ENCODE measurements at regions not wholly inside any gene's neighbourhood (a gene's known extent, or its start where the extent isn't known, plus 50 kb on each side); places are given as distances from the start of the nearest gene placed in this dataset.
A peak's percentile ranks its signal among the peaks of the same experiment; 100 is the strongest.
"Not testable (repeated sequence)": the region's sequence is repeated elsewhere in the genome, so short reads cannot be mapped to it uniquely, and the experiment has no call there.

DNA sequence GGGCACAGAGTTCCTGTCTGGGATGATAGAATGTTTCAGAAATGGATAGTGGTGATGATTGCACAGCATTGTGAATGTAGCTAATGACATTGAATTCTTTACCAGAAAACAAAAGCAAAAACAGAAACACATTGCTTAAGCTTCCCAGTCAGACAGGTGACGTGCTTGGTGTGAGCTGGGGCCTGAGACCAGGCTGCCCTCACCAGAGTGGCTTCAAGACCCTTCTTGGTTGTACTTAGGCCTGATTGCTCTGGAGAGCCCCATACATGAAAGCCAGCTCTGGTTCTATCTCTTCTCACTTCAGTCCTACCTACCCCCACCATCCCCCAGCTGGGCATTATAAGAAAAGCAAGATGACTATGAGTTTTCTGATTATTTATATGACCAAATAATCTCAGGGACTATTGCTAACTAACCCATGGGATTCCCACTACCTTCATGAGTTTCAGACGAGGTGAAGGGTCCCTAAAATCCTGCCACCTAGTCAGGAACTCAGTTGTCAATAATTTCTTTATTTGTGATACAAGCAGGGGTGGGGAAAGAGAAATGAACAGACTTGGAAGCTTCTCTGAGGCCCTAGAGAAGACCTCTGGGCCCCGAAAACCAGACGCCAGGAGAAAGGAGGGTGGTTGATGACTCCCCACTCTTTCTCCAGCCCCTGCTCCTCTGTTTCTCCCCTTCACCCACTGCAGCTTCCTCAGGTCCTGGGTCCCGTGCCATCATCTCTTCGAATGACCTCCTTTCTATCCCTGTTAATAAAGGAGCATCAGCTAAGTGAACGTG lies 5289.0 kb upstream of the TPTE start:
- H3K4me3 ChIP-seq (ENCODE audit: low read length in 2 of 2); H3K36me3 ChIP-seq (ENCODE audit: control insufficient read depth in 1 of 2, insufficient read depth in 2 of 2, low read length in 1 of 2); ATAC-seq (ENCODE audit: low FRiP score); H3K27ac ChIP-seq (ENCODE audit: low read depth in 1 of 2, low read length in 2 of 2); H3K9me3 ChIP-seq (ENCODE audit: control insufficient read depth, low read length); H3K4me1 ChIP-seq (ENCODE audit: control insufficient read depth in 1 of 2, insufficient read depth in 2 of 2, low read length in 2 of 2); H3K27me3 ChIP-seq (ENCODE audit: control insufficient read depth in 1 of 2, insufficient read depth in 2 of 2, low read length in 1 of 2); intact Hi-C loops (cut with DNase I): not testable (repeated sequence)
- DNase-seq, result peak in 1 of 2 donors; percentile 77
- whole genome bisulfite sequencing, 2 donors, result 55 to 65% methylated on average over 6 to 7 of the region's 7 CpGs

DNA sequence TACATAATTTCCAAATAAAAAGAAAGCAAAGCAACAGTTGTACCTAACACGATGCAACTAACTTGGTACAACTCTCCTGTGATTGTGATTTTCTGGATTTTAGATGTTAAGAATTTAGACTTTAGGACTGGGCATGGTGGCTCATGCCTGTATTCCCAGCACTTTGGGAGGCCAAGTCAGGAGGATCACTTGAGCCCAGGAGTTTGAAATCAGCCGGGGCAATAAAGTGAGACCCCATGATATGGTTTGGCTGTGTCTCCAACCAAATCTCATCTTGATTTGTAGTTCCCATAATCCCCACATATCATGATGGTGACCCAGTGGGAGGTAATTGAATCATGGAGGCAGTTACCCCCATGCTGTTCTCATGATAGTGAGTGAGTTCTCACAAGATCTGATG lies 5285.6 kb upstream of the TPTE start:
- H3K36me3 ChIP-seq (ENCODE audit: control insufficient read depth in 1 of 2, insufficient read depth in 2 of 2, low read length in 1 of 2); intact Hi-C loops (cut with DNase I); H3K27ac ChIP-seq (ENCODE audit: low read depth in 1 of 2, low read length in 2 of 2); H3K4me1 ChIP-seq (ENCODE audit: control insufficient read depth in 1 of 2, insufficient read depth in 2 of 2, low read length in 2 of 2); H3K9me3 ChIP-seq (ENCODE audit: control insufficient read depth, low read length); H3K27me3 ChIP-seq (ENCODE audit: control insufficient read depth in 1 of 2, insufficient read depth in 2 of 2, low read length in 1 of 2); H3K4me3 ChIP-seq (ENCODE audit: low read length in 2 of 2); ATAC-seq (ENCODE audit: low FRiP score); DNase-seq: not testable (repeated sequence)
- WGBS, 2 donors, result 53 to 62% methylated on average over 2 of the region's 2 CpGs

DNA sequence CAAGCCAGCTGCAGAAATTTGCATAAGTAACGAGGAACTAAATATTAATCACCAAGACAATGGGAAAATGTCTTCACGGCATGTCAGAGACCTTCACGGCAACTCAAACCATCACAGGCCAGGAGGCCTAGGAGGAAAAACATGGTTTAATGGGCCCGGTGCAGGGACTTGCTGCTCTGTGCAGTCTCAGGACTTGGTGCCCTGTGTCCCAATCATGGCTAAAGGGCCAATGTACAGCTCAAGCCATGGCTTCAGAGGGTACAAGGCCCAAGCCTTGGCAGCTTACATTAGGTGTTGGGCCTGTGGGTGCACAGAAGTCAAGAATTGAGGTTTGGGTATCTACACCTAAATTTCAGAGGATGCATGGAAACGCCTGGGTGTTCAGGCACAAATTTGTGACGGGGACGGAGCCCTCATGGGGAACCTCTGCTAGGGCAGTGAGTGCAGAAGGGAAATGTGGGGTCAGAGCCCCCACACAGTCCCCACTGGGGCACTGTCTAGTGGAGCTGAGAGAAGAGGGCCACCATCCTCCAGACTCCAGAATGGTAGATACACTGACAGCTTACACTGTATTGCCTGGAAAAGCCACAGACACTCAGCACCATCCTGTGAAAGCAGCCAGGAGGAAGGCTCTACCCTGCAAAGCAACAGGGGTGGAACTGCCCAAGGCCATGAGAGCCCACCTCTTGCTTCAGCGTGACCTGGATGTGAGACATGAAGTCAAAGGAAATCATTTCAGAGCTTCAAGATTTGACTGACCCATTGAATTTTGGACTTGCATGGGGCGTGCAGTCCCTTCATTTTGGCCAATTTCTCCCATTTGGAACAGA lies 5284.3 kb upstream of the TPTE start:
- H3K9me3 ChIP-seq (ENCODE audit: control insufficient read depth, low read length); DNase-seq; H3K4me1 ChIP-seq (ENCODE audit: control insufficient read depth in 1 of 2, insufficient read depth in 2 of 2, low read length in 2 of 2); H3K4me3 ChIP-seq (ENCODE audit: low read length in 2 of 2); intact Hi-C loops (cut with DNase I); H3K27me3 ChIP-seq (ENCODE audit: control insufficient read depth in 1 of 2, insufficient read depth in 2 of 2, low read length in 1 of 2); H3K36me3 ChIP-seq (ENCODE audit: control insufficient read depth in 1 of 2, insufficient read depth in 2 of 2, low read length in 1 of 2); ATAC-seq (ENCODE audit: low FRiP score); H3K27ac ChIP-seq (ENCODE audit: low read depth in 1 of 2, low read length in 2 of 2): not testable (repeated sequence)
- 59 to 62% methylated on average over 9 of the region's 9 CpGs for WGBS, 2 donors

DNA sequence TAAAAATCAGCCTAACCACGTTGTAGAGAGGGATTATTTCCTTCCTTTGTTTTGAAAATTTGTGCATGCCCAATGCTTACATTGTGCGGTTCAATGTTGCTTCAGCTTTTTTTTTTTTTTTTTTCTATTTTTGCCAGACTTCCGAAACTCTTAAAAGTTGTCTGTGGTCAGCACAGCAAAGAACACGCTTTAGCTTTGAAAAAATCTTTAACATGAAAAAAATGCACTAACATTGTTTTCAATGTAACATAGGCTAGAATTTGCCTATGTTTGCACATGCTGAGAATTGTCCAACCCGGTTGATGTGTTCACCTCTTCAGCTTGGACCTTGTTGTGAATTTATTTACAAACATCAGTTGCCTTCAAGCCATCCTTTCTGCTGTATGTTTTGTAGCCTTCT lies 5280.9 kb upstream of the TPTE start:
- ATAC-seq (ENCODE audit: low FRiP score); H3K4me1 ChIP-seq (ENCODE audit: control insufficient read depth in 1 of 2, insufficient read depth in 2 of 2, low read length in 2 of 2); H3K27ac ChIP-seq (ENCODE audit: low read depth in 1 of 2, low read length in 2 of 2); H3K9me3 ChIP-seq (ENCODE audit: control insufficient read depth, low read length); H3K27me3 ChIP-seq (ENCODE audit: control insufficient read depth in 1 of 2, insufficient read depth in 2 of 2, low read length in 1 of 2); H3K36me3 ChIP-seq (ENCODE audit: control insufficient read depth in 1 of 2, insufficient read depth in 2 of 2, low read length in 1 of 2); H3K4me3 ChIP-seq (ENCODE audit: low read length in 2 of 2); DNase-seq; intact Hi-C loops (cut with DNase I): not testable (repeated sequence)
- 42 to 43% methylated on average over 5 of the region's 5 CpGs for WGBS, 2 donors

DNA sequence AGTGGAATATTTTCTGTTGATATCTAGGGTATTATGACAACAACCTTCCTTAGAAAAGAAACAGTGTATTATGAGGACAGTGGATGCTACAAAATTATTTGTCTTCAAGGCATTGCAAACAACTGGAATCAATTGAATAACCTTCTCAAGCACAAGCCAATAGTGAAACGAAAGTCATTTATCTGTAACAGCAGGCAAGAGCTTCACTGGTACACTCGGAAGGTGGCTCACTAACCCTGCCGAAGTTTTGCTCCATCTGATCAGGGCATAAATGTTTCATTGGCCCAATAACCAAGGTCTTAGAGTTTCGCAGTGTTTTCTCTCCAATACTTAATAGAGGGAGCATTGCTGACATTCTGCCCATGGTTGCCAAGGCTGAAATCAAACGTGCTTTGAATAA lies 5278.7 kb upstream of the TPTE start:
- 47 to 52% methylated on average over 5 of the region's 5 CpGs for WGBS, 2 donors
- H3K4me1 ChIP-seq (ENCODE audit: control insufficient read depth in 1 of 2, insufficient read depth in 2 of 2, low read length in 2 of 2); H3K36me3 ChIP-seq (ENCODE audit: control insufficient read depth in 1 of 2, insufficient read depth in 2 of 2, low read length in 1 of 2); H3K9me3 ChIP-seq (ENCODE audit: control insufficient read depth, low read length); ATAC-seq (ENCODE audit: low FRiP score); intact Hi-C loops (cut with DNase I); DNase-seq; H3K4me3 ChIP-seq (ENCODE audit: low read length in 2 of 2); H3K27me3 ChIP-seq (ENCODE audit: control insufficient read depth in 1 of 2, insufficient read depth in 2 of 2, low read length in 1 of 2); H3K27ac ChIP-seq (ENCODE audit: low read depth in 1 of 2, low read length in 2 of 2): not testable (repeated sequence)

GRCh38 chr21:5243257-5243656 lies 5278.1 kb upstream of the TPTE start:
- H3K36me3 ChIP-seq (ENCODE audit: control insufficient read depth in 1 of 2, insufficient read depth in 2 of 2, low read length in 1 of 2); intact Hi-C loops (cut with DNase I); H3K4me3 ChIP-seq (ENCODE audit: low read length in 2 of 2); H3K4me1 ChIP-seq (ENCODE audit: control insufficient read depth in 1 of 2, insufficient read depth in 2 of 2, low read length in 2 of 2); DNase-seq; H3K27me3 ChIP-seq (ENCODE audit: control insufficient read depth in 1 of 2, insufficient read depth in 2 of 2, low read length in 1 of 2); H3K9me3 ChIP-seq (ENCODE audit: control insufficient read depth, low read length); ATAC-seq (ENCODE audit: low FRiP score); H3K27ac ChIP-seq (ENCODE audit: low read depth in 1 of 2, low read length in 2 of 2): not testable (repeated sequence)
- WGBS, 2 donors, result 37 to 47% methylated on average over 2 of the region's 2 CpGs

- H3K27ac ChIP-seq (ENCODE audit: low read depth in 1 of 2, low read length in 2 of 2); H3K9me3 ChIP-seq (ENCODE audit: control insufficient read depth, low read length): not testable (repeated sequence)
Observed at GRCh38 chr21:5243715-5244375, 5277.5 kb upstream of the TPTE start.

DNA sequence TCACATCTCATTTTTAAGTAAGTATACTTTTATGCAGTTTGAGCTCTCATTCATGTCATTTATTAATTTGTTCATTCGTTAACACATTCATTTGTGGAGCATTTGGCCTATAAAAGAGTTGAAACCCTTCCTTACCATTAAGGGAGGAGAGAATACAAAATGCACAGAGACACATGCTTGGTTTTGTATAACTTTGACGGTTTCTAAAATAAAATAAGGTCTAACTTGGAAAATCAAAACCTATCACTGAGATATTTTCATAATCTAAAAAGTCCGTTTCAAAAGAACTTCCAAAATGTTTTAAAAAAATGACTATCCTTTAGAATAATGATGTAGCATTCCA lies 5277.0 kb upstream of the TPTE start:
- DNase-seq; H3K4me1 ChIP-seq (ENCODE audit: control insufficient read depth in 1 of 2, insufficient read depth in 2 of 2, low read length in 2 of 2); H3K27me3 ChIP-seq (ENCODE audit: control insufficient read depth in 1 of 2, insufficient read depth in 2 of 2, low read length in 1 of 2); ATAC-seq (ENCODE audit: low FRiP score); H3K9me3 ChIP-seq (ENCODE audit: control insufficient read depth, low read length); intact Hi-C loops (cut with DNase I); H3K36me3 ChIP-seq (ENCODE audit: control insufficient read depth in 1 of 2, insufficient read depth in 2 of 2, low read length in 1 of 2); H3K27ac ChIP-seq (ENCODE audit: low read depth in 1 of 2, low read length in 2 of 2); H3K4me3 ChIP-seq (ENCODE audit: low read length in 2 of 2): not testable (repeated sequence)
- 48 to 52% methylated on average over 3 of the region's 3 CpGs for WGBS, 2 donors

More at GRCh38 chr21:5243715-5244375, 5277.5 kb upstream of the TPTE start:
- H3K36me3 ChIP-seq (ENCODE audit: control insufficient read depth in 1 of 2, insufficient read depth in 2 of 2, low read length in 1 of 2); H3K4me3 ChIP-seq (ENCODE audit: low read length in 2 of 2); H3K4me1 ChIP-seq (ENCODE audit: control insufficient read depth in 1 of 2, insufficient read depth in 2 of 2, low read length in 2 of 2); intact Hi-C loops (cut with DNase I); DNase-seq; H3K27me3 ChIP-seq (ENCODE audit: control insufficient read depth in 1 of 2, insufficient read depth in 2 of 2, low read length in 1 of 2); ATAC-seq (ENCODE audit: low FRiP score): not testable (repeated sequence)
- WGBS, 2 donors, result 56 to 62% methylated on average over 15 to 16 of the region's 17 CpGs
